ENCODE measurements at regions not wholly inside any gene's neighbourhood (a gene's known extent, or its start where the extent isn't known, plus 50 kb on each side); places are given as distances from the start of the nearest gene placed in this dataset.

DNA sequence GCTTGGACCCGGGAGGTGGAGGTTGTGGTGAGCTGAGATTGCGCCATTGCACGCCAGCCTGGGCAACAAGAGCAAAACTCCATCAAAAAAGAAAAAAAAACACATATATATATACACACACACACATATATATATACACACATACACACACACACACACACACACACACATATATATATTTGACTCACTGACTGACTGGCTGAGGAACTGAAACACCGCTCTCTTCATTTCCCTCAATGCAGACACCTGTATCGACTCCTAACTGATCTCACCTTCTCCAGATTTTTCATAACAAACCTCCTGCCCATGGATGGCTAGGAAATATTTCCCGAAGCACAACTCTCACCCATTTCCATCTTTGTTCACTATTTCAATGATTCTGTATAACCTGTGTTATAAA lies 140.7 kb upstream of the ANO3 start:
- Histone ChIP-seq H3K4me3 (IDR thresholded peaks at IDR 0.05; ENCODE audit: insufficient read depth, low read depth, low read length) (no peak overlapping the region), H3K4me2 (no peak overlapping the region), H3K36me3 (ENCODE audit: insufficient read depth) (no peaks in the 10 kb centered on the region), H3K79me2 (ENCODE audit: insufficient read depth, low read depth) (no peaks in the 10 kb centered on the region), H2AFZ (ENCODE audit: low read depth) (no peak overlapping the region), H4K20me1 (ENCODE audit: insufficient read depth) (no peaks in the 10 kb centered on the region), H3K4me1 (ENCODE audit: low read depth, poor library complexity, severe bottlenecking) (no peaks in the 10 kb centered on the region), H3K27ac (no peak overlapping the region), H3K9ac (no peak overlapping the region), H3K27me3 (ENCODE audit: insufficient read depth, low read depth) (no peaks in the 10 kb centered on the region)
- TF ChIP-seq, protein P1, sequence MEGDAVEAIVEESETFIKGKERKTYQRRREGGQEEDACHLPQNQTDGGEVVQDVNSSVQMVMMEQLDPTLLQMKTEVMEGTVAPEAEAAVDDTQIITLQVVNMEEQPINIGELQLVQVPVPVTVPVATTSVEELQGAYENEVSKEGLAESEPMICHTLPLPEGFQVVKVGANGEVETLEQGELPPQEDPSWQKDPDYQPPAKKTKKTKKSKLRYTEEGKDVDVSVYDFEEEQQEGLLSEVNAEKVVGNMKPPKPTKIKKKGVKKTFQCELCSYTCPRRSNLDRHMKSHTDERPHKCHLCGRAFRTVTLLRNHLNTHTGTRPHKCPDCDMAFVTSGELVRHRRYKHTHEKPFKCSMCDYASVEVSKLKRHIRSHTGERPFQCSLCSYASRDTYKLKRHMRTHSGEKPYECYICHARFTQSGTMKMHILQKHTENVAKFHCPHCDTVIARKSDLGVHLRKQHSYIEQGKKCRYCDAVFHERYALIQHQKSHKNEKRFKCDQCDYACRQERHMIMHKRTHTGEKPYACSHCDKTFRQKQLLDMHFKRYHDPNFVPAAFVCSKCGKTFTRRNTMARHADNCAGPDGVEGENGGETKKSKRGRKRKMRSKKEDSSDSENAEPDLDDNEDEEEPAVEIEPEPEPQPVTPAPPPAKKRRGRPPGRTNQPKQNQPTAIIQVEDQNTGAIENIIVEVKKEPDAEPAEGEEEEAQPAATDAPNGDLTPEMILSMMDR (conservative IDR thresholded peaks at IDR 0.05; ENCODE audit: low read depth, low read length): no peak

DNA sequence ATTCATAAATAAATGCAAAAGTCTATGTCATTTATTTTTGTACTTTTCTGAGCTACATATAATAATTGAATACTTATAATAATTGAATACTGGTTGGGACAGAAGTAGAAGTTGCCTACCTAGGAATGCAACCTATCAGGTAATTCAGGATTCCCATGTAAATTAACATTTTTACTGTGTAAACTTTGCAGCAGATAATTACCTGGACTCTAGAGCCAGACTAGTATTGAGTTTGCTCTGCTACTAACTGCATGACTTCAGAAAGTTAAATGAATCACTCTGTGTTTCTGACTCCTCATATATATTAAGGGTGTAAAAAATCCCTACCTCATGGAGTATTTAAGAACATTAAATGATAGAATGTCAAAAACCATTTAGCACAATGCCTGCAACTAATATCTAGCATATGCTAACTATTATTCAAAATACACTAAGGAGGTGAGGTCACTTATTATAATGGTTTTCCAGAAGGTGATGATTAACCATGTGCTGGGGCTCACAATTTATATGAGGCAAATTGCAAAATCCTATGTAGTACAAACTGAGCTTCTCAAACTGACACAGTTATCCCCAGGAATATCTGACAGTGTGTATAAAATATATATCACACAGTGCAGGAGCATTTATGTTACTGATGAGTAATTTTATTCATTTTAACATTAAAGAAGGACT lies 138.1 kb upstream of the ANO3 start:
- Histone ChIP-seq H2AFZ (ENCODE audit: low read depth) (no peak overlapping the region), H3K36me3 (ENCODE audit: insufficient read depth) (no peaks in the 10 kb centered on the region), H3K27me3 (ENCODE audit: insufficient read depth, low read depth) (no peaks in the 10 kb centered on the region), H4K20me1 (ENCODE audit: insufficient read depth) (no peaks in the 10 kb centered on the region), H3K4me1 (ENCODE audit: low read depth, poor library complexity, severe bottlenecking) (no peaks in the 10 kb centered on the region), H3K27ac (no peak overlapping the region), H3K9ac (no peak overlapping the region), H3K79me2 (ENCODE audit: insufficient read depth, low read depth) (no peaks in the 10 kb centered on the region), H3K4me3 (IDR thresholded peaks at IDR 0.05; ENCODE audit: insufficient read depth, low read depth, low read length) (no peak overlapping the region), H3K4me2 (no peak overlapping the region)
- TF ChIP-seq, protein P1 (conservative IDR thresholded peaks at IDR 0.05; ENCODE audit: low read depth, low read length): no peak

DNA sequence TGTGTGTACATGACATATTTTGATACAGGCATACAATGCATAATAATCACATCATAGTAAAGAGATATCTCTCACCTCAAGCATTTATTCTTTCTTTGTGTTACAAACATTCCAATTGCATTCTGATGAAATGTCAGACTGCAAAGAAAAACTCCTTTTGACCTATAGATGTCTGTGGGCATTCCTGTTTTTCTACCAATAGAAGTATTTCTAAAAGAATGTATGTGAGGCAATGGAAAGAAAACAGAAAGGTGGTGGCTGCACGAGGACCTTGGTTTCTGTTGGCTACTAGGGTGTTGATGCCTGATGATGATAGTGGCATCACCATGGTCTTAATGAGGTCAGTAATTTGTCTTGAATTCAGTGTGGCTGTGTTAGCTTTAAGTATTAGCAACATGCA lies 137.0 kb upstream of the ANO3 start:
- Histone ChIP-seq H3K27ac (no peak overlapping the region), H4K20me1 (ENCODE audit: insufficient read depth) (no peaks in the 10 kb centered on the region), H3K9ac (no peak overlapping the region), H3K4me1 (ENCODE audit: low read depth, poor library complexity, severe bottlenecking) (no peaks in the 10 kb centered on the region), H2AFZ (ENCODE audit: low read depth) (no peak overlapping the region), H3K27me3 (ENCODE audit: insufficient read depth, low read depth) (no peaks in the 10 kb centered on the region), H3K4me3 (IDR thresholded peaks at IDR 0.05; ENCODE audit: insufficient read depth, low read depth, low read length) (no peak overlapping the region), H3K4me2 (no peak overlapping the region), H3K79me2 (ENCODE audit: insufficient read depth, low read depth) (no peaks in the 10 kb centered on the region), H3K36me3 (ENCODE audit: insufficient read depth) (no peaks in the 10 kb centered on the region)
- TF ChIP-seq, protein P1 (conservative IDR thresholded peaks at IDR 0.05; ENCODE audit: low read depth, low read length): no peak

DNA sequence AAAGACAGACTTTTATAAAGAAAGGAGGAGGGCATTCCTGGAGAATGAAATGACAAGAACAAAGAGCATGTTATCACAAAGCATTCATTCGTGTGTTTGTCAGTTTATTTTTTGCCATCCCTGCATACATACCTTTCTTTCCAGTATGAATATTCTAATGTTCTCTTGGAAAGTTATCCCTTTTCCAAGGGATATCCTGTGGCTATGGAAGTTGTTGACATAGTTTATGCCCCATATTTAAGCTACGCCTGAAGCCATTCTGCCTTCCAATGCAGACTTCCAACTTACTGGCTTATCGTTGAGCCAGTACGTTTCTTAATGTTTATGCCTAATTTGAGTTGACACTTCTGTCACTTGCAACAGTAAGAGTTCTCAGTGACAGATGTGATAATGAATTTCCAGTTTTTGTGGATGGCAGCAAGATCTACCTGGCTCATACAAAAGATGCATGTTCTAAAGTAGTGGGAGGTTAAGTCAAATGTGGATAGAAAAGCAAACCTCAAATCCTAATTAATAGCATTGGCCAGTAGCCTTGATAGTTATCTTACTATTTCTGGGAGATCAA lies 133.3 kb upstream of the ANO3 start:
- Histone ChIP-seq H3K79me2 (ENCODE audit: insufficient read depth, low read depth) (no peaks in the 10 kb centered on the region), H3K36me3 (ENCODE audit: insufficient read depth) (no peaks in the 10 kb centered on the region), H3K27ac (no peak overlapping the region), H3K4me3 (IDR thresholded peaks at IDR 0.05; ENCODE audit: insufficient read depth, low read depth, low read length) (no peak overlapping the region), H3K4me2 (no peak overlapping the region), H2AFZ (ENCODE audit: low read depth) (no peak overlapping the region), H3K27me3 (ENCODE audit: insufficient read depth, low read depth) (no peaks in the 10 kb centered on the region), H4K20me1 (ENCODE audit: insufficient read depth) (no peaks in the 10 kb centered on the region), H3K9ac (no peak overlapping the region), H3K4me1 (ENCODE audit: low read depth, poor library complexity, severe bottlenecking) (no peaks in the 10 kb centered on the region)
- TF ChIP-seq, protein P1 (conservative IDR thresholded peaks at IDR 0.05; ENCODE audit: low read depth, low read length): no peak

All from KMS-11 (cell line).